Mucosa of gallbladder (tissue), 1 donor: ENCODE measurements at regions not wholly inside any gene's neighbourhood (a gene's known extent, or its start where the extent isn't known, plus 50 kb on each side); places are given as distances from the start of the nearest gene placed in this dataset.
"Not testable (repeated sequence)": the region's sequence is repeated elsewhere in the genome, so short reads cannot be mapped to it uniquely, and the experiment has no call there.

Experiments
- DNase-seq: peaks from one replicate; pipeline ENCODE4 v3.0.0-alpha.2; 2020; ENCODE audit warnings: low spot score
- donor health status: DM: no; HTN: no; CAD: no.

- DNase-seq: not testable (repeated sequence)
These were observed 61.1 kb downstream of the DEFB131A start for GRCh38 chr4:9505341-9505740.

- not testable (repeated sequence) for DNase-seq
These were observed 62.5 kb downstream of the DEFB131A start for GRCh38 chr4:9506672-9507071.

GRCh38 chr4:9512941-9513340 lies 68.7 kb downstream of the DEFB131A start:
- not testable (repeated sequence) for DNase-seq

- DNase-seq: not testable (repeated sequence)
These were observed 75.4 kb downstream of the DEFB131A start for GRCh38 chr4:9519631-9520030.

- DNase-seq: not testable (repeated sequence)
These were observed 78.7 kb downstream of the DEFB131A start for GRCh38 chr4:9522903-9523302.

- not testable (repeated sequence) for DNase-seq
These were observed 80.2 kb downstream of the DEFB131A start for GRCh38 chr4:9524406-9524805.

GRCh38 chr4:9532134-9532862 lies 88.1 kb downstream of the DEFB131A start:
- peak; percentile 76 for DNase-seq

- not testable (repeated sequence) for DNase-seq
These were observed 88.6 kb downstream of the DEFB131A start for GRCh38 chr4:9532863-9533192.

- not testable (repeated sequence) for DNase-seq
These were observed 92.9 kb downstream of the DEFB131A start for GRCh38 chr4:9537101-9537500.

- not testable (repeated sequence) for DNase-seq
These were observed 95.8 kb downstream of the DEFB131A start for GRCh38 chr4:9539939-9540520.

- not testable (repeated sequence) for DNase-seq
These were observed 97.2 kb downstream of the DEFB131A start for GRCh38 chr4:9541388-9541915.

GRCh38 chr4:9544851-9545250 lies 100.6 kb downstream of the DEFB131A start:
- not testable (repeated sequence) for DNase-seq

GRCh38 chr4:9547470-9547869 lies 103.3 kb downstream of the DEFB131A start:
- not testable (repeated sequence) for DNase-seq

- DNase-seq: not testable (repeated sequence)
These were observed 111.9 kb downstream of the DEFB131A start for GRCh38 chr4:9556076-9556475.

- DNase-seq: not testable (repeated sequence)
These were observed 133.7 kb downstream of the DEFB131A start for GRCh38 chr4:9577869-9578268.

GRCh38 chr4:9582880-9583279 lies 138.7 kb downstream of the DEFB131A start:
- DNase-seq: not testable (repeated sequence)

- no peak for DNase-seq
These were observed 147.8 kb downstream of the DEFB131A start for GRCh38 chr4:9592010-9592409.

- no peak for DNase-seq
These were observed 150.7 kb downstream of the DEFB131A start for GRCh38 chr4:9594948-9595347.

GRCh38 chr4:9595531-9595930 lies 151.3 kb downstream of the DEFB131A start:
- DNase-seq: not testable (repeated sequence)

- DNase-seq: no peak
These were observed 155.1 kb downstream of the DEFB131A start for GRCh38 chr4:9599266-9599665.

GRCh38 chr4:9600246-9600645 lies 156.0 kb downstream of the DEFB131A start:
- no peak for DNase-seq

- no peak for DNase-seq
These were observed 158.2 kb downstream of the DEFB131A start for GRCh38 chr4:9602389-9602914.
